ENCODE measurements at regions not wholly inside any gene's neighbourhood (a gene's known extent, or its start where the extent isn't known, plus 50 kb on each side); places are given as distances from the start of the nearest gene placed in this dataset.

DNA sequence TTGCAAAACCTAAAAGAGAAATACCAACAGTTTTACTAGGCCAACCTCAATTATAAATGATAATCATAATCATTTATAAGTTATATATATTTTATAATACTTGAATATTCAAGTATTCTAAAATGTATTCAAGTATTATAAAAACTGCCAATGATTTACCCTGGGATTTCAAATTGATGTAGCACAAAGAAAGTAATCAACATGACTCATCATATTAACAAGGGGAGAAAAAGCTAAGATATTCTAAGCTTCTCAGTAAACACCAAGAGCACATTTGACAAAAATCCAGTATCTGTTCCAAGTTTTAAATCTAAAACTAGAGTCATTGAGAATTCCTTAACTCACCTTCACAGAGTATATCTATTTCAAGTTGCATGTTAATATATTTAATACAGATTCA is 56.1 kb downstream of the CAPZA3 start:
- no peak for TF ChIP-seq CTCF (IDR thresholded peaks at IDR 0.05; ENCODE audit: low read depth, low read length)
- no peaks in the 10 kb centered on the region for H3K36me3 ChIP-seq
- no peaks in the 10 kb centered on the region for H3K27me3 ChIP-seq
- no peak overlapping the region for H3K4me3 ChIP-seq (ENCODE audit: low read depth, low read length)
- no peaks in the 10 kb centered on the region; the same call in 1 of the 2 replicates for H3K9me3 ChIP-seq
- H3K4me1 ChIP-seq = no peaks in the 10 kb centered on the region
- no peak for DNase-seq

DNA sequence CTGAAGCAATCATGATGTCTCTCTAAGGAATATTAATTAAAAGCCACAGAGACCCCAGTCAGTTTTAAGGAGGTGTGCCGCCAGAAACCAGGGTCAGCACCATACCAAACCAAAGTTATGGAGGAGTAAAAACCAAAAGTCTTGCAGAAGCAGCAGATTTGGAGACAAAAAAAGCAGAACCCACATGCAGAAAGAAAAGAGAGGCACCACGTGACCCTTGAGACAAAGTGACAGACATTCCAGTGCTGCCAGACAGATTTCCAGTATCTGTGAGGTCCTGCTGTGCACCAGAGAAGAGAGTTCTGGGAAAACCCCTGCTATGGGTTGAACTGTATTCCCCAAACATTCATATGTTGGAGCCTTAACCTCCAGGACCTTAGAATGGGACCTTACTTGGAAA is 59.7 kb downstream of the CAPZA3 start:
- no peak for TF ChIP-seq CTCF (IDR thresholded peaks at IDR 0.05; ENCODE audit: low read depth, low read length)
- no peaks in the 10 kb centered on the region for H3K4me1 ChIP-seq
- H3K9me3 ChIP-seq = no peaks in the 10 kb centered on the region; the same call in 1 of the 2 replicates
- no peaks in the 10 kb centered on the region for H3K36me3 ChIP-seq
- no peak for DNase-seq
- no peak overlapping the region for H3K4me3 ChIP-seq (ENCODE audit: low read depth, low read length)
- H3K27me3 ChIP-seq = no peaks in the 10 kb centered on the region

GRCh38 chr12:18798535-18799361 is 60.8 kb downstream of the CAPZA3 start:
- TF ChIP-seq CTCF (IDR thresholded peaks at IDR 0.05; ENCODE audit: low read depth, low read length) = no peak
- DNase-seq = no peak
- no peaks in the 10 kb centered on the region for H3K36me3 ChIP-seq
- no peaks in the 10 kb centered on the region for H3K4me1 ChIP-seq
- H3K27me3 ChIP-seq = no peaks in the 10 kb centered on the region
- no peak overlapping the region for H3K4me3 ChIP-seq (ENCODE audit: low read depth, low read length)
- H3K9me3 ChIP-seq = no peaks in the 10 kb centered on the region; the same call in 1 of the 2 replicates

GRCh38 chr12:18799561-18799960 is 61.6 kb downstream of the CAPZA3 start:
- no peaks in the 10 kb centered on the region for H3K36me3 ChIP-seq
- no peaks in the 10 kb centered on the region for H3K4me1 ChIP-seq
- no peak for DNase-seq
- no peak for TF ChIP-seq CTCF (IDR thresholded peaks at IDR 0.05; ENCODE audit: low read depth, low read length)
- no peak overlapping the region for H3K4me3 ChIP-seq (ENCODE audit: low read depth, low read length)
- no peaks in the 10 kb centered on the region for H3K27me3 ChIP-seq
- H3K9me3 ChIP-seq = no peaks in the 10 kb centered on the region; the same call in 1 of the 2 replicates

DNA sequence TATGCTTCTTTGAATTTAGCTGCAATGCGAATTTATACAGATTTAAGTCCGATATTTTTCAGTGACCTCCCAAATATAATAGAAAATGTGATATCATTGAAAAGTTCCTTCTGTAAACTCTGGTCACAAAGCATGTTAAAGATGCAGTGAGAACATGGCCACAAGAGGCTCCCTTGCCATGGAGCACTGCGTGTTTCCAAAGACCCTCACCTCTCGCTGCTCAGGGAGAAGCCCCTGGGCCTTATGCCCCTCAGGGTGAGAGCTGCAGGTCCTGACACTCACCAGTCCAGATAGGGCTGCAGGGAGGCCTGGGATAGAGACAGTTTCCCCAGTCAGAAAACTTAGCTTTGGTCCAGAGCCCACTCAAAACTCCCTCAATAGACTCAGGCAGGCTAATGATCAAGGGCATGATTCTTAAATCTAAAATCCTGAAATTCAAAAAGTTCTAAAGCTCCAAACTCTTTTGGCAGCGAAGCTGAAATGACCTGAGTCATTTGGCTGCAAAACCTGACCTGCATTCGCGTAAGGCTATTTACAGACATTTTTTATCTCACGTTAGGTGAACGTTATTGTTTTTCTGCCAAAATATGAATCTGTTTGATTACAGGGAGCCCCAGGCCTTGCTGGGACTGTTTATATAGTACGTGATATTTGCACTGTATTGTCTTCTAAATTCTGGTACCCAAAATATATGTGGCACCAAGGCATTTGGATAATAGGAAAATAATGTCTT is 67.8 kb downstream of the CAPZA3 start:
- Histone ChIP-seq H3K4me1 (no peaks in the 10 kb centered on the region), H3K27me3 (no peaks in the 10 kb centered on the region), H3K9me3 (no peaks in the 10 kb centered on the region), H3K36me3 (no peaks in the 10 kb centered on the region), H3K4me3 (ENCODE audit: low read depth, low read length) (no peak overlapping the region)
- DNase-seq = peak; percentile 17
- TF ChIP-seq CTCF (IDR thresholded peaks at IDR 0.05; ENCODE audit: low read depth, low read length) = peak; percentile 56

- TF ChIP-seq CTCF (IDR thresholded peaks at IDR 0.05; ENCODE audit: low read depth, low read length) = no peak
- H3K4me3 ChIP-seq (ENCODE audit: low read depth, low read length) = no peak overlapping the region
- H3K27me3 ChIP-seq = no peaks in the 10 kb centered on the region
- no peaks in the 10 kb centered on the region for H3K9me3 ChIP-seq
- H3K36me3 ChIP-seq = no peaks in the 10 kb centered on the region
- no peak for DNase-seq
- H3K4me1 ChIP-seq = no peaks in the 10 kb centered on the region
Measured at GRCh38 chr12:18807714-18808113, 69.8 kb downstream of the CAPZA3 start.
